HUES64 (cell line): ENCODE measurements at regions not wholly inside any gene's neighbourhood (a gene's known extent, or its start where the extent isn't known, plus 50 kb on each side); places are given as distances from the start of the nearest gene placed in this dataset.
"Not testable (repeated sequence)": the region's sequence is repeated elsewhere in the genome, so short reads cannot be mapped to it uniquely, and the experiment has no call there.

Source experiments
- H3K27ac ChIP-seq: 2 replicates; pipeline ENCODE4 v1.7.0; 2013; ENCODE audit warnings: low read depth, low read length, inconsistent platforms
- H3K27me3 ChIP-seq: 2 replicates; pipeline ENCODE4 v1.6.1; 2013; ENCODE audit warnings: mild to moderate bottlenecking, low read length; ENCODE audit not compliant: insufficient read depth
- H3K36me3 ChIP-seq: 2 replicates; pipeline ENCODE4 v1.6.1; 2013; ENCODE audit warnings: mild to moderate bottlenecking, low read length; ENCODE audit not compliant: insufficient read depth
- H3K4me1 ChIP-seq: 2 replicates; pipeline ENCODE4 v1.6.1; 2013; ENCODE audit warnings: mild to moderate bottlenecking, low read length, moderate library complexity; ENCODE audit not compliant: insufficient read depth
- H3K4me3 ChIP-seq: 2 replicates; pipeline ENCODE4 v1.5.1; 2013; ENCODE audit warnings: mild to moderate bottlenecking, low read length, moderate library complexity
- H3K9ac ChIP-seq: 2 replicates; pipeline ENCODE4 v1.6.1; 2013; ENCODE audit warnings: mild to moderate bottlenecking, low read depth, low read length
- H3K9me3 ChIP-seq: 2 replicates; pipeline ENCODE4 v1.6.1; 2013; ENCODE audit warnings: low read depth, low read length; ENCODE audit not compliant: insufficient read depth
- WGBS: fragments of 150-250, 120-280 bp; methylation state at CpG from one replicate; pipeline ENCODE4 v1.1.7; 2013; ENCODE audit warnings: missing lambda C conversion rate; 5-methylcytosine and 5-hydroxymethylcytosine counted together

- Histone ChIP-seq H3K4me1 (peaks cover 13% of the 10 kb centered on the region), H3K9ac (no peak overlapping the region), H3K27me3 (no peaks in the 10 kb centered on the region; the same call in 1 of the 2 replicates), H3K36me3 (no peaks in the 10 kb centered on the region), H3K4me3 (no peak overlapping the region), H3K27ac (no peak overlapping the region), H3K9me3 (no peaks in the 10 kb centered on the region)
- WGBS = 93% methylated on average over 2 of the region's 2 CpGs
These were observed 317.6 kb upstream of the KAZN start for GRCh38 chr1:14280909-14281308.

- WGBS = 95% methylated on average over 1 of the region's 1 CpG
- Histone ChIP-seq H3K27ac (no peak overlapping the region), H3K27me3 (no peaks in the 10 kb centered on the region; the same call in 1 of the 2 replicates), H3K4me3 (no peak overlapping the region), H3K9me3 (no peaks in the 10 kb centered on the region), H3K9ac (no peak overlapping the region), H3K4me1 (peaks cover 13% of the 10 kb centered on the region), H3K36me3 (no peaks in the 10 kb centered on the region)
These were observed 317.1 kb upstream of the KAZN start for GRCh38 chr1:14281412-14281811.

- no peak overlapping the region for H3K4me3 ChIP-seq
- H3K9me3 ChIP-seq = no peaks in the 10 kb centered on the region
- peaks cover 13% of the 10 kb centered on the region for H3K4me1 ChIP-seq
- H3K27me3 ChIP-seq = no peaks in the 10 kb centered on the region; the same call in 1 of the 2 replicates
- no peak overlapping the region for H3K27ac ChIP-seq
- WGBS = 31% methylated on average over 7 of the region's 7 CpGs
- no peaks in the 10 kb centered on the region for H3K36me3 ChIP-seq
- H3K9ac ChIP-seq = no peak overlapping the region
These were observed 315.8 kb upstream of the KAZN start for GRCh38 chr1:14282707-14283106.

GRCh38 chr1:14285238-14285637, 313.2 kb upstream of the KAZN start:
- 94% methylated on average over 2 of the region's 2 CpGs for WGBS
- H3K36me3 ChIP-seq = no peaks in the 10 kb centered on the region
- no peak overlapping the region for H3K4me3 ChIP-seq
- no peak overlapping the region for H3K9ac ChIP-seq
- peaks cover 13% of the 10 kb centered on the region for H3K4me1 ChIP-seq
- no peaks in the 10 kb centered on the region; the same call in 1 of the 2 replicates for H3K27me3 ChIP-seq
- H3K9me3 ChIP-seq = no peaks in the 10 kb centered on the region
- H3K27ac ChIP-seq = no peak overlapping the region

- not testable (repeated sequence) for H3K9ac ChIP-seq, H3K9me3 ChIP-seq, H3K4me1 ChIP-seq, H3K4me3 ChIP-seq, H3K27me3 ChIP-seq, H3K27ac ChIP-seq, H3K36me3 ChIP-seq
- 38% methylated on average over 6 of the region's 6 CpGs for WGBS
These were observed 307.3 kb upstream of the KAZN start for GRCh38 chr1:14291182-14291581.

- Histone ChIP-seq H3K27me3 (no peaks in the 10 kb centered on the region), H3K9ac (no peak overlapping the region), H3K9me3 (no peaks in the 10 kb centered on the region), H3K4me1 (peaks cover 1% of the 10 kb centered on the region; the same call in 1 of the 2 replicates), H3K36me3 (no peaks in the 10 kb centered on the region), H3K27ac (no peak overlapping the region), H3K4me3 (no peak overlapping the region)
- WGBS = 98% methylated on average over 6 of the region's 7 CpGs
These were observed 306.0 kb upstream of the KAZN start for GRCh38 chr1:14292520-14292919.

- H3K4me1 ChIP-seq = peaks cover 3% of the 10 kb centered on the region; the same call in 1 of the 2 replicates
- H3K27ac ChIP-seq = no peak overlapping the region
- no peak overlapping the region for H3K9ac ChIP-seq
These were observed 304.5 kb upstream of the KAZN start for GRCh38 chr1:14294006-14294405.

GRCh38 chr1:14294860-14295536, 303.5 kb upstream of the KAZN start:
- Histone ChIP-seq H3K4me3 (no peak overlapping the region), H3K9ac (no peak overlapping the region), H3K27ac (no peak overlapping the region), H3K4me1 (peaks cover 3% of the 10 kb centered on the region; the same call in 1 of the 2 replicates), H3K27me3 (no peaks in the 10 kb centered on the region), H3K36me3 (no peaks in the 10 kb centered on the region), H3K9me3 (no peaks in the 10 kb centered on the region)
- 84% methylated on average over 3 of the region's 3 CpGs for WGBS

More at GRCh38 chr1:14294006-14294405, 304.5 kb upstream of the KAZN start:
- H3K27me3 ChIP-seq = no peaks in the 10 kb centered on the region
- 94% methylated on average over 5 of the region's 5 CpGs for WGBS
- no peak overlapping the region for H3K4me3 ChIP-seq
- no peaks in the 10 kb centered on the region for H3K9me3 ChIP-seq
- no peaks in the 10 kb centered on the region for H3K36me3 ChIP-seq

- H3K9me3 ChIP-seq = no peaks in the 10 kb centered on the region
- no peaks in the 10 kb centered on the region for H3K27me3 ChIP-seq
- peaks cover 3% of the 10 kb centered on the region; the same call in 1 of the 2 replicates for H3K4me1 ChIP-seq
- no peak overlapping the region for H3K9ac ChIP-seq
- no peaks in the 10 kb centered on the region for H3K36me3 ChIP-seq
- H3K4me3 ChIP-seq = no peak overlapping the region
- H3K27ac ChIP-seq = no peak overlapping the region
- WGBS = 91% methylated on average over 3 of the region's 3 CpGs
These were observed 301.7 kb upstream of the KAZN start for GRCh38 chr1:14296795-14297194.

- Histone ChIP-seq H3K9ac (no peak overlapping the region), H3K4me3 (no peak overlapping the region), H3K27ac (no peak overlapping the region), H3K36me3 (no peaks in the 10 kb centered on the region), H3K27me3 (no peaks in the 10 kb centered on the region), H3K9me3 (no peaks in the 10 kb centered on the region), H3K4me1 (peaks cover 3% of the 10 kb centered on the region; the same call in 1 of the 2 replicates)
- WGBS = 58% methylated on average over 3 of the region's 3 CpGs
These were observed 301.1 kb upstream of the KAZN start for GRCh38 chr1:14297356-14297755.

- Histone ChIP-seq H3K4me3 (no peak overlapping the region), H3K9ac (no peak overlapping the region), H3K27me3 (no peaks in the 10 kb centered on the region), H3K9me3 (no peaks in the 10 kb centered on the region), H3K4me1 (peaks cover 3% of the 10 kb centered on the region; the same call in 1 of the 2 replicates), H3K27ac (no peak overlapping the region), H3K36me3 (no peaks in the 10 kb centered on the region)
- 94% methylated on average over 5 of the region's 5 CpGs for WGBS
These were observed 299.7 kb upstream of the KAZN start for GRCh38 chr1:14298806-14299205.
